HG02870 (cell line): ENCODE measurements at regions not wholly inside any gene's neighbourhood (a gene's known extent, or its start where the extent isn't known, plus 50 kb on each side); places are given as distances from the start of the nearest gene placed in this dataset.

ENCODE experiments used
- ATAC-seq: cut with Tn5 transposase; IDR thresholded peaks from one replicate; pipeline ENCODE4 v1.9.1; 2021; ENCODE audit warnings: mild to moderate bottlenecking, moderate library complexity; ENCODE audit not compliant: unreplicated experiment

DNA sequence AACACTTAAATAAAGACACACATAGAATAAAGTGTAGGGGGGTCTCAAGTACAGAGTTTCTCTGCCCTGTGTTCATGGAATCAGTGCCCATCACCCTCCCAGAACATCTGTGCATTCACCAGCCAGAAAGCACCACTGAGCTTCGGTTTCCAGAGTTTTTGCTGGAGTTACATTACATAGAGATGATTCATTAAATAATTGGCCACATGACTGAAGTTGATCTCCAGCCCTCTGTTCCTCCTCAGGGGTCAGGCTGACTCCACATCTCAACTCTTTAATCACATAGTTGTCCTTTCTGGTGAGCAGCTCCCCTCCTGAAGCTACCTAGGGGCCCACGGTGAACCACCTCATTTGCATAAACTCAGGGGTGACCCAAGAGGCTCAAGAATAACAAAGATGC is 129.8 kb downstream of the METTL4 start:
- ATAC-seq: no peak

GRCh38 chr18:2442006-2442405 is 129.3 kb downstream of the METTL4 start:
- ATAC-seq: no peak

- no peak for ATAC-seq
Measured at GRCh38 chr18:2442726-2443275, 128.5 kb downstream of the METTL4 start.

GRCh38 chr18:2444201-2444875 is 127.0 kb downstream of the METTL4 start:
- no peak for ATAC-seq

DNA sequence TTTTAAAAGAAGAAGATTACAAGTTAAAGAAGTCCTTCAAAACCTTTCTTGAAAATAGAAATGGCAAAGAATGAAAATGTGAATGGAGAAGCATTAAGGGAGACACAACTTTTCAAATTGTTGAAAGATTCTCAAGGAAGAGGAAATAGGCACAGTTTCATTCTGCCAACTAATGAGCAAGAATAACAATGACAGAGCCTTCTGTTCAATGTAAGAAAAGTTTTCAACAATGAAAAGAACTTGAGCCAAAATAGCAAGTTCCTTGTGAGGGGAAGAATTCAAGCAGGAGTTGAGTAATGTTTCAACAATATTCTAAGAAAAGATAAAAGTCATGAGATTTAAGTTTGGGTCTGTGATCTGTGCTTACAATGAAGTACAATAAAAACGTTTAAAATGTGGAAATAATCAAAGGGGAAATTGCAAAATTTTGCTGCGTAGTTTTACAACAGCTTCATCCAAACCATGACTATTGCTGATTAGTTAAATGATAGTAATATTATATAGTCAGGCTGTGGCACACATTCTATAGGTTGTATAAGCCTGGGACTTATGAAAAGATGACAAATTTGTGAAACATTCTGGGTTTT is 122.6 kb downstream of the METTL4 start:
- ATAC-seq: no peak

DNA sequence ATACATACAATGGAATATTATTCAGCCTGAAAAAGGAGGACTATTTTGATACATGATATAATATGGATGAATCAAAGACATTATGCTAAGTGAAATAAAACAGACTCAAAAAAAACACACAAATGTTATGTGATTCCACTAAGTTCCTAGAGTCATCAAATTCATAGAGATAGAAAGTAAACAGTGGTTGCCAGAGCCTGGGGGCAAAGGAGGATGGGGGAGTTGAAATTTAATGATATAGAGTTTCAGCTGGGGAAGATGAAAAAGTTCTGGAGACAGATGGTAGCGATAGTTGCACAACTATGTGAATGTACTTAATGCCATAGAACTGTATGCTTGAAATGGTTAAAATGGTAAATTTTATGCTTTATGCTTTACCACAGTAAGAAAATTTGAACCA is 119.7 kb downstream of the METTL4 start:
- ATAC-seq: no peak

- ATAC-seq: no peak
Measured at GRCh38 chr18:2459886-2460285, 111.4 kb downstream of the METTL4 start.

- no peak for ATAC-seq
Measured at GRCh38 chr18:2466978-2467377, 104.3 kb downstream of the METTL4 start.

DNA sequence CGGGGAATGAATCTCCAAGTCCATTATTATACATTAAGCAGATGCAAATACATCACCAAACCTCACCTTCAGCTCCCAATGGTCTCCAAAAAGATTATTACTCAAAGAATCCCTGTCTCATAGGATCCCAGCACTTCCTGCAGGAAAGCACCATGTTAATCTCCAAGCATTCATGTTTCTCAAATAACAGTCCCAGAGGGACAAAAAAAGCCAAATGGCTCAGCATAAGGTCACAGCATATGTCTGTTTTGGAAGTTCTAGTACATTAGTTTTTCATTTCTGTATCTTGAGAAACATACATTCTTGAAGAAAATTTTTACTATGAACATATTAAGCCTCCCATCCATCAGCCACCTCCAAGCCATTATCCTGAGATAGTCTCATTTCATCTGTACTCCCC is 103.3 kb downstream of the METTL4 start:
- ATAC-seq: no peak

GRCh38 chr18:2471523-2471922 is 99.8 kb downstream of the METTL4 start:
- ATAC-seq: no peak

DNA sequence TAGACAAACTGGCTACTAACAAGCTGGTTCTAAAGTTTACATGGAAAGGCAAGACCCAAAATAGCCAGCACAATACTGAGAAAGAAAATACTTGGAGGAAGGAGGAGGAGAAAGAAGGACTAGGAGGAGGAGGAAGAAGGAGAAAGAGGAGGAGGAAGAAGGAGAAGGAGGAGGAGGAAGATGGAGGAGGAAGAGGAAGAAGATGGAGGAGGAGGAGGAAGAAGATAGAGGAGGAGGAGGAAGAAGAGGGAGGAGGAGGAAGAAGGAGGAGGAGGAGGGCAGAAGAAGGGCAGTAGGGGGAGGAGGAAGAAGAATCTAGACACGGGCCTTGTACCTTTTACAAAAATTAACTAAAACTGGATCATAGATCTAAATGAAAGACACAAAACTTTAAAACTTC is 92.6 kb downstream of the METTL4 start:
- ATAC-seq: no peak

- no peak for ATAC-seq
Measured at GRCh38 chr18:2480536-2480935, 90.8 kb downstream of the METTL4 start.

- no peak for ATAC-seq
Measured at GRCh38 chr18:2482706-2483475, 88.4 kb downstream of the METTL4 start.

- ATAC-seq: no peak
Measured at GRCh38 chr18:2485983-2486382, 85.3 kb downstream of the METTL4 start.

DNA sequence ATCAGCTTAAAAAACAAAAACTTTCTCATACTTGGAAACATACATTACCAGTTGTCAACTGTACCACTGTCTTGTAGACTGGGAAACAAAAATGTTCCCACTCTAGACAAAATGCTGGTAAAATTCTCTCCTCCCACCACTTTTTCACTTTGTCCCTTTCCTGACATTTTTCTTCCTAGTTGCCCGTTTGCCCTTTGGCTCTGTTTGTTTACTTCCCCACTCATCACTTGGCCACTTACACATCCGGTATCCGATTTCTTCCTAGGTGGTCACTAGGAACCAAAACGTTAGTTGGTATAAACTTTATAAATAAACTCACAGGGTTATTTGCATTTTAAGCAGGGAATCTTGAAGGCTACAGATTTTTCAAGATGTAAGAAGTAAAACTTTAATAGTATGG is 84.9 kb downstream of the METTL4 start:
- no peak for ATAC-seq
